ENCODE measurements at regions not wholly inside any gene's neighbourhood (a gene's known extent, or its start where the extent isn't known, plus 50 kb on each side); places are given as distances from the start of the nearest gene placed in this dataset.

DNA sequence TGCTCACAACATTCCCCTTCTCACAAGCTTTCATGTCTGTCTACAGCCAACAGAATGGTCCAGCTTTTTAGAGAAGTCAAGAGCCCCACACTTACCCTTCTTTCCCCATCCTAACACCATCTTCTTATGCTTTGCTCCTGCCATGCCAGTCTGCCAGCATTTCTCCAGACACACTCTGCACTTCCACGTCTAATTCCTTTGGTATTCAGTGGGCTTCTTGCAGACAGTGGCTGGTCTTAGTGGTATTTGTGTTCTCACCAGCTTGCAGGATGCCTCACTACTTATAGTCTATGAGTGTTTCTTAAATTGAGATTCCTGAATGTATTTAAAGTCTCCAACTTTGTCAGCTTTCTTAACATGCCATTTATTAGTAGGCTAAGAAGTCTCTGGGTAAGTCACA, 154.4 kb downstream of the BBOX1 start:
- H3K27me3 ChIP-seq (ENCODE audit: control insufficient read depth, insufficient read depth, low read length, poor library complexity, severe bottlenecking), result no peaks in the 10 kb centered on the region
- H3K4me3 ChIP-seq (ENCODE audit: insufficient read depth, low read depth, low read length), result no peak overlapping the region
- H3K27ac ChIP-seq (ENCODE audit: insufficient read depth, low read depth, low read length, poor library complexity, severe bottlenecking), result no peak overlapping the region
- H3K9me3 ChIP-seq (ENCODE audit: control insufficient read depth, low read length), result no peaks in the 10 kb centered on the region
- 80 to 89% methylated on average over 1 of the region's 1 CpG for WGBS, 2 experiments
- no peaks in the 10 kb centered on the region for H3K36me3 ChIP-seq (ENCODE audit: control insufficient read depth, insufficient read depth, low read length)
- H3K4me1 ChIP-seq (ENCODE audit: control insufficient read depth, insufficient read depth, low read length), result no peaks in the 10 kb centered on the region

DNA sequence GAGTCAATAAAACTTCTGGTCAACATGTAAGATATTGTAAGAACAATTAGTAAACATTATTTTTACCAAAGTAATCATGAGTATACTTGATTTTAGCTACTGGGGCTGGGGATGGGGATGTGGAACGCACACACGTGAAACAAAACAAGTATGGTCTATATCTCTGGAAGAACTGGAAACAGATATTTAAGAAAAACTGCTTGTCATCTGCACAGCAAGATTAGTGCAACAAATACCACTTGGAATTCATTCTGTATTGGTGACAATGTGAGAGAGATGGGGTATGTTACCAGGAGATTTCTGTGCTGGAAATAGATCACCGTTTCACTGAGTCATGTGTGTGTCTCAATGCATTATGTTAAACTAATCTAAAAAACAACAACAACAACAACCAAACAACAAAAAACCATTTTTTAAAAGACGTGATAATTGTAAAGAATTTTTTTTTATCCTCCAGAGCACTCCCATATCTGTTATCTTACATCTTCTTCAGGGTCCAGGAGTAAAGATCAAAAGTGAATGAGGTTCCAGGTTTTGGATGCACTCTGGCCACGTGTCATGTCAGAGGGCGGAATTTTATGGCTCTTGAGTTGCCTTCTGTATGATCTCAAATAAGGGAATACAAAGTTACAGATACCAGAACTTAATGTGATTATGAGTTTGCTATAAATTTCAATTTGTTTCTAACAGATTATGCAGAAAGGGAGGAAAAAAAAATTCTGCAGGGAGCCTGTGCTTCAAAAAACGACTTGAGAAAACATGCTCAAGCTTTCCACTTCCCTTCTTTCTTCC, 153.0 kb downstream of the BBOX1 start:
- 93 to 94% methylated on average over 6 to 7 of the region's 7 CpGs for WGBS, 2 experiments
- H3K27me3 ChIP-seq (ENCODE audit: control insufficient read depth, insufficient read depth, low read length, poor library complexity, severe bottlenecking), result no peaks in the 10 kb centered on the region
- no peak overlapping the region for H3K27ac ChIP-seq (ENCODE audit: insufficient read depth, low read depth, low read length, poor library complexity, severe bottlenecking)

DNA sequence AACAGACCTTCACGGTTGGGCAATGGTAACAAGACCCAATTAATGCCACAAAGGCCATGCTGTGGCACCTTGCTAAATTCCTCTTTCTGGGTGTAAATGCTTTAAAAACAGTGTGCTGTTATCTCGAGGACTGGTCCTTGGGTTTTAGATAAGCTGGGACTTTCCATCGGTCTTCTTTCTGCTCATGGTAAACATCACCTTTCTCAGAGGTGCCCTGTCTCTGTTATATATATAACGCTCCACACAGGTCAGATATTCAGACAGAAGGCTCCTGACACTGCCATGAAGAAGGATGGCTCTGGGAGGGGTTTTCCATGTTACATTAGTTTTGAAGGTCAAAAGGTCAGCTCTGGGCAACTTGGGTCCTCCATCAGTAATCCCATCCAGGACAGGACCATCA, 151.6 kb downstream of the BBOX1 start:
- 91 to 95% methylated on average over 3 to 4 of the region's 4 CpGs for WGBS, 2 experiments

More for the DNA sequence above, 153.0 kb downstream of the BBOX1 start:
- Histone ChIP-seq H3K4me1 (ENCODE audit: control insufficient read depth, insufficient read depth, low read length) (no peaks in the 10 kb centered on the region), H3K36me3 (ENCODE audit: control insufficient read depth, insufficient read depth, low read length) (no peaks in the 10 kb centered on the region), H3K4me3 (ENCODE audit: insufficient read depth, low read depth, low read length) (no peak overlapping the region), H3K9me3 (ENCODE audit: control insufficient read depth, low read length) (no peaks in the 10 kb centered on the region)

DNA sequence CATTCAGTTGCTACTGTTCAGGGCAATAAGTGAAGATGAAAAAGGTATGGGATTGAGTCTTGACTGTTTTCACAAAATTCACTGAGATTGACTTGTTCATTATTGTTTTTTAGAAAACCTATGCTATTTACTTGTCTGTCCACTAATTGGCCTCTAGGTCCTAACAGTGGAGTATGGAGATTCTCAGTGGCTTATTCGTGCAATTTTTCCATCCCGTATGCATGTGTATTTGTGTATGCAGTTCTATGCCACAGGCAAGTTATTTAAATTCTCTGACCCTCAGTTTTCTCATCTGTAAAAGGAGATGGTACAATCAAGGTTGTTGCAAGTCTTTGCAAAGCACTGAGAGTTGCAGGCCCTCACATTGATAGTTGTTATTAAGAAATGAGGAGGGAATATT, 151.0 kb downstream of the BBOX1 start:
- Histone ChIP-seq H3K4me3 (ENCODE audit: insufficient read depth, low read depth, low read length) (no peak overlapping the region), H3K27me3 (ENCODE audit: control insufficient read depth, insufficient read depth, low read length, poor library complexity, severe bottlenecking) (no peaks in the 10 kb centered on the region), H3K27ac (ENCODE audit: insufficient read depth, low read depth, low read length, poor library complexity, severe bottlenecking) (no peak overlapping the region), H3K4me1 (ENCODE audit: control insufficient read depth, insufficient read depth, low read length) (no peaks in the 10 kb centered on the region), H3K36me3 (ENCODE audit: control insufficient read depth, insufficient read depth, low read length) (no peaks in the 10 kb centered on the region), H3K9me3 (ENCODE audit: control insufficient read depth, low read length) (no peaks in the 10 kb centered on the region)
- WGBS, 2 experiments, result 92 to 93% methylated on average over 2 of the region's 2 CpGs

More for the DNA sequence above, 151.6 kb downstream of the BBOX1 start:
- H3K9me3 ChIP-seq (ENCODE audit: control insufficient read depth, low read length), result no peaks in the 10 kb centered on the region
- H3K36me3 ChIP-seq (ENCODE audit: control insufficient read depth, insufficient read depth, low read length), result no peaks in the 10 kb centered on the region
- no peak overlapping the region for H3K4me3 ChIP-seq (ENCODE audit: insufficient read depth, low read depth, low read length)
- H3K27ac ChIP-seq (ENCODE audit: insufficient read depth, low read depth, low read length, poor library complexity, severe bottlenecking), result no peak overlapping the region
- no peaks in the 10 kb centered on the region for H3K27me3 ChIP-seq (ENCODE audit: control insufficient read depth, insufficient read depth, low read length, poor library complexity, severe bottlenecking)
- no peaks in the 10 kb centered on the region for H3K4me1 ChIP-seq (ENCODE audit: control insufficient read depth, insufficient read depth, low read length)

DNA sequence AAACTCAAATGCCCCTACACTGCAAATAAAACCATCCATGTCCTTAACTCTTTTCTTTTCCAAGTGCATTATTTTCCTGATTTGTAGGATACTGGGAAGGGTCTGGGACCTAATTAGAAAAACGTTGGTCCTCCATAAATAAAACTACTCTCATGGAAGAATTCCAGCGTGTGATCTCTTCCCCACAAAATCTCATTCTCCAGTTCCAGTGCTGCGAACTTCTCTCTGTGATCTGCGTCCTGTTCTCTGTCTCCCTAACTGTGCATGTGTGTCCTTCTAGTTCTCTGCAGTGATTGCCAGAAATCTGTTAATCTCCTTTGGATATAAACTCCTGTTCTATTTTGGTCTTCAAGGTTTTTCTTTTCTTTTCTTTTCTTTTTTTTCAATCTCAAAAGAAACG, 148.1 kb downstream of the BBOX1 start:
- 72 to 80% methylated on average over 4 to 5 of the region's 5 CpGs for WGBS, 2 experiments
- Histone ChIP-seq H3K9me3 (ENCODE audit: control insufficient read depth, low read length) (no peaks in the 10 kb centered on the region), H3K4me3 (ENCODE audit: insufficient read depth, low read depth, low read length) (no peak overlapping the region), H3K4me1 (ENCODE audit: control insufficient read depth, insufficient read depth, low read length) (peaks cover 5% of the 10 kb centered on the region), H3K36me3 (ENCODE audit: control insufficient read depth, insufficient read depth, low read length) (no peaks in the 10 kb centered on the region), H3K27me3 (ENCODE audit: control insufficient read depth, insufficient read depth, low read length, poor library complexity, severe bottlenecking) (no peaks in the 10 kb centered on the region), H3K27ac (ENCODE audit: insufficient read depth, low read depth, low read length, poor library complexity, severe bottlenecking) (no peak overlapping the region)

DNA sequence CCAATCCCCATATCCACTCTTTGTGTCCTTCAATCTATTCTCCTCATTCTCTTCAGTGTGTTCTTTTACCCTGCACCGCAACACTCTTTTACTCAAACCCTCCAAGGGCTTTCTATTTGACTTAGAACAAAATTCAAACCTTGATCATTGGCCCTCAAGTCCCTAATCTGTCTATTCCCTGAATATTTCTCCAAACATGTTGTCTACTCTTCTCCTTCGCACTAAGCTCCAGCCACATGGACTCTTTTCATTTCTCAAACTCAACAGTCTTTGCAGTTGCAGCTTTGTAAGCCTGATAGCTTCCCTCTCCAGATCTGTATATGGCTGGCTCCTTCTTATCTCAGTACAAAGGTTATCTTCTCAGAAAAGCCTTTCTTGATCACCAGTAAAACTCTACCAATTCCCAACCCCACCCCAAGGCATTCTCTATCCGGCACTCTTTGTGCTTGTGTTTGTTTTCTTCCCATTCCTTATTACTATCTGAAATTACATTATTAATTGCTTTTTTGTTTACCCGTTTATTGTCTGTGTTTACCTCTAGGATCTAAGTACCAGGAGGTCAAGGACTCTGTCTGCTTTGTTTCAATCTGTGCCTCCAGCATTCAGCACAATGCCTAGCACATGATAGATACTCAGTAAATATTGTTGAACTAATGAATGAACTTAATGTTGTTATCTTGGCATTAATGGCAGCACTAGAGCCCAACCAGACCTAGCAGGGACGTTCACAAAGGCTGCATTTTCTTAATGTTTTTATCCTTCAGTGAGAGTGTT, 147.4 kb downstream of the BBOX1 start:
- Histone ChIP-seq H3K9me3 (ENCODE audit: control insufficient read depth, low read length) (no peaks in the 10 kb centered on the region), H3K4me3 (ENCODE audit: insufficient read depth, low read depth, low read length) (no peak overlapping the region), H3K4me1 (ENCODE audit: control insufficient read depth, insufficient read depth, low read length) (peaks cover 5% of the 10 kb centered on the region), H3K27me3 (ENCODE audit: control insufficient read depth, insufficient read depth, low read length, poor library complexity, severe bottlenecking) (no peaks in the 10 kb centered on the region), H3K36me3 (ENCODE audit: control insufficient read depth, insufficient read depth, low read length) (no peaks in the 10 kb centered on the region), H3K27ac (ENCODE audit: insufficient read depth, low read depth, low read length, poor library complexity, severe bottlenecking) (no peak overlapping the region)
- 92 to 93% methylated on average over 4 to 5 of the region's 5 CpGs for WGBS, 2 experiments

DNA sequence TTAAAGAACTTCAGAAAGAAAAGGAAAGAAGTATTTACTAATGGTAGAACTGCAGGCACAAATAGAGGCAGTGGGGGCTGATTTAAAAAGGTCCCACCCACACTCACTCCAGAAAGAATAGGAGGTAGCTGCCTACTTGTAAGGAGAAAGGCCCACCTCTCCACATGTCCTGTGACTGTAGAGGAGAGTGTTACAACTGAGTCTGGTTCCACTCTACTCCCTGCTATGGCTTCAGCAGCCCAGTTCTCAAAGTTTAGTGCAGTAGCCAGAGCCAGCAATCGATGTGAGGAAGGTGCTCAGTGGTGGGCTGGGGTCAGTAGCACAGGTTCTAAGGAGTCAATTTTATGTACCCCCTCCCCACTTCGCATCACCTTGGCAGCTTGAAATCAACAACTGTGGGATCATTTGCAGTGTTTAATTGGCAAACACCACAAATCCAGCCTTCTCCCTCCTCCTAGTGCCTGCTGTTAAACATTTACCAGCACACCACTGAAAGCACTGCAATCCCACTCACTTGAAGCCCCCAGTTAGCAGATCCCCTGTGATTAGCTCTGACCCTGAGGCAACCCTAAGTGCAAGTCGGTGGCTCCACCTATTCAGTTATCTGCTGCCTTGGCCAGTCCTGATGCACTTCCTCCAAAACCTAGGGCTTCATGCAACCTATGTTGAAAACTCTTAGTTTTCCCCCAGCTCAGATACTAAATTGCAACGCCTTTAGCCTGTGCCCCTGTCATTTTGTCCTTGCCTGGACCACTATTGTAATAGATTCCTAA, 146.6 kb downstream of the BBOX1 start:
- H3K36me3 ChIP-seq (ENCODE audit: control insufficient read depth, insufficient read depth, low read length), result no peaks in the 10 kb centered on the region
- no peaks in the 10 kb centered on the region for H3K9me3 ChIP-seq (ENCODE audit: control insufficient read depth, low read length)
- no peak overlapping the region for H3K4me3 ChIP-seq (ENCODE audit: insufficient read depth, low read depth, low read length)
- peaks cover 5% of the 10 kb centered on the region for H3K4me1 ChIP-seq (ENCODE audit: control insufficient read depth, insufficient read depth, low read length)
- no peak overlapping the region for H3K27ac ChIP-seq (ENCODE audit: insufficient read depth, low read depth, low read length, poor library complexity, severe bottlenecking)
- WGBS, 2 experiments, result 79 to 81% methylated on average over 4 of the region's 4 CpGs
- no peaks in the 10 kb centered on the region for H3K27me3 ChIP-seq (ENCODE audit: control insufficient read depth, insufficient read depth, low read length, poor library complexity, severe bottlenecking)

DNA sequence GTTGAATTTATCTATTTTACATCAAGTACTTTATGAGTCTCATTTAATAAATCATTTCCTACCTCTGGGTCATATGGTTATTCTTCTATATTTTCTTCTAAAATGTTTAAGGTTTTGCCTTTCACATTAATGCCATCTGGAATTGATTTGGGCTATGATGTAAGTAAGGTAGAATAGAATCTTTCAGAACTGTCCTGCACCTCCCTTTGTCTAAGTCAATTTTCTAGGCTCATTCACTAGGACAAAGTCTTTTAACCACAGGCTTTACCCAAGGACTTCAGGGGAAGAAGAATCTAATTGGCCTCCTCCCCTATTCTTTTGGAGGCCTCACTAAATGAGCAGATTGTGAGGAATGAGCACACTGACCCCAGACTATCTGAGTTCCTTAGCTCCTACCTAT, 146.0 kb downstream of the BBOX1 start:
- no peaks in the 10 kb centered on the region for H3K9me3 ChIP-seq (ENCODE audit: control insufficient read depth, low read length)
- H3K27me3 ChIP-seq (ENCODE audit: control insufficient read depth, insufficient read depth, low read length, poor library complexity, severe bottlenecking), result no peaks in the 10 kb centered on the region
- H3K4me3 ChIP-seq (ENCODE audit: insufficient read depth, low read depth, low read length), result no peak overlapping the region
- H3K36me3 ChIP-seq (ENCODE audit: control insufficient read depth, insufficient read depth, low read length), result no peaks in the 10 kb centered on the region
- no peak overlapping the region for H3K27ac ChIP-seq (ENCODE audit: insufficient read depth, low read depth, low read length, poor library complexity, severe bottlenecking)
- peaks cover 5% of the 10 kb centered on the region for H3K4me1 ChIP-seq (ENCODE audit: control insufficient read depth, insufficient read depth, low read length)

DNA sequence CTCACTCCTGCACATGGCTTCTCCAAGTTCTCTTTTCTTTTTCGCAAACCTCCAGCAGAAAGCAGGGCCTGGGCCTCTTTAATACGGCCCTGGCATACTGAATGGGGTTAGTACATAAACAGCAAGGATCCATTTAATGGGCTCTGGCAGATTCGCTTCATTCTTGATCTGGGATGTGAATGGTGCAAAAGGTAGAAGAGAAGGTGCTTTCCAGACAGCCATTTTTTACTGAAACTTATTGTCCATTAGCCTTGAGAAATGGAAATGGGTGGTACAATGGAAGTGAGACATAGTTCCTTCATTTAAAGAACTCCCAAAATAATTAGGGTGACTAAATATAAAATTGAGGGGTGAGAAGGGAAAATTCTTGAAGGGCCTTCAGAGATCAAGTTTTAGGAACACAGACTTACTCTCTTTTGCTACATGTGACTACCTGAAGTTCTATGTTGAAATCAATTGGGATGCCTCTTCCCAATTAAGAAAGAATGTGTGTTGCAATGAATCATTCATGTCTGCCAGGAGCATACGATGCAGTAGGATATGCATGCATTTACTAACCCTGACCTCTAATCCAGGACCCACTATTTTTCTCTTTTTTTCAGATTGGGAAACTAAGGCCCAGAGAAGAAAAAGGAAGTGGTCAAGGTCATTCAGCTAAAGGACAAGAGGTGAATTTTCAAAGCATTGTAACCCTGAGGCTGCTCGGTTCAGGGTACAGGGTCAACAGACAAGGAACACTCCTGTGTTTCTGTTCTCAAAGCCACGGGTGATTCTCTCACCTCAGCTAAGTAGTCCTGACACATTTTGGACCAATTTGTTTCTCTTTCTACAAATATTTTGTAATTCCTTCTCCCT, 144.1 kb downstream of the BBOX1 start:
- Histone ChIP-seq H3K4me3 (ENCODE audit: insufficient read depth, low read depth, low read length) (no peak overlapping the region), H3K9me3 (ENCODE audit: control insufficient read depth, low read length) (no peaks in the 10 kb centered on the region), H3K27me3 (ENCODE audit: control insufficient read depth, insufficient read depth, low read length, poor library complexity, severe bottlenecking) (no peaks in the 10 kb centered on the region), H3K36me3 (ENCODE audit: control insufficient read depth, insufficient read depth, low read length) (no peaks in the 10 kb centered on the region), H3K4me1 (ENCODE audit: control insufficient read depth, insufficient read depth, low read length) (peaks cover 5% of the 10 kb centered on the region), H3K27ac (ENCODE audit: insufficient read depth, low read depth, low read length, poor library complexity, severe bottlenecking) (no peak overlapping the region)
- 84 to 89% methylated on average over 6 of the region's 6 CpGs for WGBS, 2 experiments

All from ectodermal cell (in vitro differentiated cells).